NCI-H1930 (cell line): ENCODE measurements at regions not wholly inside any gene's neighbourhood (a gene's known extent, or its start where the extent isn't known, plus 50 kb on each side); places are given as distances from the start of the nearest gene placed in this dataset.

Source experiments
- DNase-seq, 2 experiments: peaks; one replicate each; lab custom pipeline; 2025; lab: John Stamatoyannopoulos, UW

- no peak for DNase-seq
Observed at GRCh38 chr17:72069586-72070202, 51.1 kb upstream of the SOX9 start.
